OCI-LY1 (cell line): ENCODE measurements at regions not wholly inside any gene's neighbourhood (a gene's known extent, or its start where the extent isn't known, plus 50 kb on each side); places are given as distances from the start of the nearest gene placed in this dataset.

Source experiments
- H2AFZ ChIP-seq: fragments of 200-600 bp; sonication (generic), shearing (Covaris generic); 2 replicates; pipeline ENCODE4 v1.6.0; 2014; ENCODE audit warnings: antibody characterized with exemption, mild to moderate bottlenecking, low read length
- H3F3A ChIP-seq: fragments of 200-600 bp; sonication (generic), shearing (Covaris generic); 2 replicates; pipeline ENCODE4 v1.6.0; 2014; ENCODE audit warnings: mild to moderate bottlenecking, antibody characterized with exemption, low read length, moderate library complexity; ENCODE audit not compliant: insufficient read depth
- H3K27ac ChIP-seq: fragments of 200-600 bp; sonication (generic); 2 replicates; pipeline ENCODE4 v1.5.1; 2014; ENCODE audit warnings: low read length, mixed run types, mild to moderate bottlenecking, low read depth; ENCODE audit not compliant: poor library complexity, severe bottlenecking
- H3K27me3 ChIP-seq: fragments of 200-600 bp; sonication (generic); 2 replicates; pipeline ENCODE4 v1.6.0; 2014; ENCODE audit warnings: antibody characterized with exemption, mild to moderate bottlenecking, low read length, moderate library complexity; ENCODE audit not compliant: insufficient read depth
- H3K36me3 ChIP-seq: fragments of 200-600 bp; sonication (generic); 2 replicates; pipeline ENCODE4 v1.6.1; 2014; ENCODE audit warnings: mild to moderate bottlenecking, antibody characterized with exemption, low read length, moderate library complexity, mixed read lengths; ENCODE audit not compliant: insufficient read depth
- H3K4me1 ChIP-seq: fragments of 200-600 bp; sonication (generic); 2 replicates; pipeline ENCODE4 v1.5.1; 2014; ENCODE audit warnings: mild to moderate bottlenecking, low read length, moderate library complexity; ENCODE audit not compliant: insufficient read depth, severe bottlenecking
- H3K4me2 ChIP-seq: fragments of 200-600 bp; sonication (generic), shearing (Covaris generic); 2 replicates; pipeline ENCODE4 v1.6.1; 2014; ENCODE audit warnings: low read length
- H3K4me3 ChIP-seq: fragments of 200-600 bp; sonication (generic); 2 replicates; pipeline ENCODE4 v1.5.1; 2014; ENCODE audit warnings: low read length, low read depth, mild to moderate bottlenecking, mixed read lengths; ENCODE audit not compliant: poor library complexity, severe bottlenecking
- H3K79me2 ChIP-seq: fragments of 200-600 bp; shearing (Covaris generic); 2 replicates; pipeline ENCODE4 v1.6.1; 2016; ENCODE audit warnings: mixed run types, low read length, mixed read lengths; ENCODE audit not compliant: insufficient read depth
- H3K9ac ChIP-seq: fragments of 200-600 bp; sonication (generic), shearing (Covaris generic); 2 replicates; pipeline ENCODE4 v1.6.1; 2014; ENCODE audit warnings: mild to moderate bottlenecking, low read length, mixed read lengths
- H3K9me2 ChIP-seq: fragments of 200-600 bp; sonication (generic), shearing (Covaris generic); 2 replicates; pipeline ENCODE4 v1.6.1; 2014; ENCODE audit warnings: low read depth, mild to moderate bottlenecking, low read length, mixed read lengths
- H3K9me3 ChIP-seq: fragments of 200-600 bp; shearing (Covaris generic); 2 replicates; pipeline ENCODE4 v1.6.1; 2014; ENCODE audit warnings: low read length, mixed read lengths
- H4K20me1 ChIP-seq: fragments of 200-600 bp; sonication (generic), shearing (Covaris generic); 2 replicates; pipeline ENCODE4 v1.6.0; 2016; ENCODE audit warnings: mild to moderate bottlenecking, low read length; ENCODE audit not compliant: insufficient read depth
- CTCF ChIP-seq: fragments of 200-600 bp; sonication (generic), shearing (Covaris generic); IDR thresholded peaks from 2 replicates; pipeline ENCODE4 v1.5.1; 2017; ENCODE audit warnings: mild to moderate bottlenecking, antibody characterized with exemption, low read length, moderate library complexity, mixed read lengths
- EZH2 ChIP-seq: fragments of 200-600 bp; sonication (generic), shearing (Covaris generic); IDR thresholded peaks from 2 replicates; pipeline ENCODE4 v1.8.0; 2017; ENCODE audit warnings: borderline replicate concordance, mixed run types, mild to moderate bottlenecking, antibody characterized with exemption, low read length, moderate library complexity, mixed read lengths

DNA sequence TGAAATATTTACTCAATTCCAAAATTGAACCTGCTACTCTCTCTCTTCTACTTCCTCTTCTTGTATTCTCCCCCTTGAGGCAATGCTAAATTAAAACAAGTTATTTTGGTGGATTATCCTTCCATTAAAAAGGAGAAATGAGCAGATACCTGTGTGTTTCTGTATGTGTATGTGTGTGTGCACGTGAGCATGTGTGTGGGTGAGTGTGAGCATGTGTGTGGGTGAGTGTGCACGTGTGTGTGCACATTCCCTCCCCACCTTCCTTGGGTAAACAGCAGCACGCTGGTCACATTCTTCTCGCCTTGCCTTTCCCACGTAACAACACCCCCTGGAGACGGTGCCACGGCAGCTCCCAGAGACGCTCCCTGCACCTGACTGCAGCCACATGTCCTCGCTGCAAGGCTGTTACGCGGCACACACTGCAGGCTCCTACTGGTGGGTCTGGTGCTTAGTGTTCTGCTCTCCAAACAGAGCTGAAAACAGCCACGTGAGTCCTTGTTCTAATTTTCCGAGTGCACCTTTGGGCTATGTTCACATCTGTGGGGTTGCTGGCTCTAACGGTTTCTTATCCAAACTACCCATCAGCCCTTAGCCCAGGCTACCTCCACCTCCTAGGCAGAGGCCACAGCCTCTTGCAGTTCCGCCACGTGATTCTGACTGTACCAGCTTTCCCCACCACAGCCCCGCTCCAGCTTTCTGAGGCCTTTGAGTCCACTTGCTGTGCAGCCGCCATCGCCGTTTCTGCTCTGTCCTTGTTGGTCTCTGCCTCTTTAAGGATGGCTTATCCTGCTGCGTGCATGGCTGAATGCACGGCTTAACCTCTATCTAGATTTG is 123.4 kb downstream of the CTTN start:
- H3K79me2 ChIP-seq: no peaks in the 10 kb centered on the region
- no peaks in the 10 kb centered on the region for H3K4me1 ChIP-seq
- no peak overlapping the region for H3K4me2 ChIP-seq
- H3K36me3 ChIP-seq: no peaks in the 10 kb centered on the region
- H3K9me3 ChIP-seq: no peaks in the 10 kb centered on the region
- no peaks in the 10 kb centered on the region for H4K20me1 ChIP-seq
- H3K27ac ChIP-seq: no peak overlapping the region
- no peak overlapping the region for H3K4me3 ChIP-seq
- H2AFZ ChIP-seq: no peak overlapping the region
- no peaks in the 10 kb centered on the region for H3K9me2 ChIP-seq
- H3K27me3 ChIP-seq: peaks cover 5% of the 10 kb centered on the region; the same call in 1 of the 2 replicates
- H3F3A ChIP-seq: no peaks in the 10 kb centered on the region
- no peak for TF ChIP-seq CTCF
- no peak for TF ChIP-seq EZH2
- H3K9ac ChIP-seq: no peak overlapping the region

DNA sequence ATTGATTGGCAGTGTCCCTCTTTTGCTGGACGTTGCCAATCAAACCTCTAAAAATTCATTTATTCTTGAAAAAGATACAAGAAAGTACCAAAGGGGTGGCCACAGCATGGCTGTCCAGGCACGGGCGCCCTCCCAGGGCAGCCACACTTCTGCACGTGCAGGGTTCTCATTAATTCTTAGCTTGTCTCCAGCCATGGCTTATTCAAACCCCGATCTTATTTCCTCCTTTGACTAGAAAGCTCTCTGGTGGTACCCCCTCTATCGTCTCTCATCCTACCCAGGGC is 123.9 kb downstream of the CTTN start:
- Histone ChIP-seq H3K79me2 (no peaks in the 10 kb centered on the region), H3K9ac (no peak overlapping the region), H3K27ac (no peak overlapping the region), H2AFZ (no peak overlapping the region), H3K9me2 (no peaks in the 10 kb centered on the region), H3K4me3 (no peak overlapping the region), H3K9me3 (no peaks in the 10 kb centered on the region), H3K36me3 (no peaks in the 10 kb centered on the region), H4K20me1 (no peaks in the 10 kb centered on the region), H3K4me1 (no peaks in the 10 kb centered on the region), H3F3A (no peaks in the 10 kb centered on the region), H3K4me2 (no peak overlapping the region), H3K27me3 (peaks cover 5% of the 10 kb centered on the region; the same call in 1 of the 2 replicates)
- TF ChIP-seq CTCF (no peak), EZH2 (no peak)

DNA sequence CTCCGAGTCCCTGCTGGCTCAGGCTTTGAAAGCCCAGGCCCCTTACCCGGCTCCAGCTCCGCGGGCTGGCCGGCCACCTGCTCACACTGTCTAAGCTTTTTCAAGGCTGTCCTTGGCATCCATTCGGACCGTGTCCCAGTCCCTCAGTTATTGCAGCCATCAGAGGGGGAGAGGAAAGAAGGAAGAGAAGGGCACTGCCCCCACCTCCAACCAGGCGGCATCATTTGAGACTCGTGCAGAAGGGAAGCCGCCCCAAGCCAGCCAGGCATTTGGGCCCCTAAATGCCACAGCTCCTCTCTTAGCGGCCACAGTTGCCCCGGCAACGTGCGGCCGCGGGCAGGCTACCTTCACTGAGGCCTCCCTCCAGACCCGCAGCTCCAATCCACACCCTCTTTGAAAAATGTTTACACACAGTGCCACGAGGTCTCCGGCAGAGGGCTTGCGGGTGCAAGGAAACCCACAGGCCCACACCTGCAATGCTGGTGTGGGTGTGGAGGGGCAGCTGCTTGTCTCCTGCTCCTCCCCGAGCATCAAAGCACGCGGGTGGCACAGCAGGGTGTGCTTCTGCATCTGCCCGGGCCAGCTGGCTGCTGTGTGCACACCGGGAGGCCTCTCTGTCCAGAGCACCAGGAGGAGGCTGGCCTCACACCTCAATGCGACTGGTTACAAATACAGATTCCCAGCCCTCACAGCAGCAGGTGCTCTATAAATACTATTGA is 124.4 kb downstream of the CTTN start:
- Histone ChIP-seq H3K27ac (no peak overlapping the region), H3K9ac (no peak overlapping the region), H3K9me3 (no peaks in the 10 kb centered on the region), H3K36me3 (no peaks in the 10 kb centered on the region), H3K4me3 (no peak overlapping the region), H3K79me2 (no peaks in the 10 kb centered on the region), H2AFZ (no peak overlapping the region), H3K4me2 (no peak overlapping the region), H3K27me3 (peaks cover 5% of the 10 kb centered on the region; the same call in 1 of the 2 replicates), H3K4me1 (no peaks in the 10 kb centered on the region), H3K9me2 (no peaks in the 10 kb centered on the region), H4K20me1 (no peaks in the 10 kb centered on the region), H3F3A (no peaks in the 10 kb centered on the region)
- TF ChIP-seq CTCF: peak; percentile 6; the same call in 1 of the 2 replicates
- TF ChIP-seq EZH2: no peak
